H1 (cell line): ENCODE measurements at regions not wholly inside any gene's neighbourhood (a gene's known extent, or its start where the extent isn't known, plus 50 kb on each side); places are given as distances from the start of the nearest gene placed in this dataset.

ENCODE experiments used
- CTCF ChIA-PET: fragments of 300-600 bp; sonication (Branson Sonifier 250); formaldehyde crosslinking; loops from one replicate; lab custom pipeline; 2021; ENCODE audit not compliant: partially characterized antibody; lab: Charles Lee
- POLR2A ChIA-PET: fragments of 300-600 bp; sonication (Branson Sonifier 250); formaldehyde crosslinking; loops from one replicate; lab custom pipeline; 2021; ENCODE audit warnings: inconsistent platforms; ENCODE audit not compliant: partially characterized antibody; lab: Charles Lee
- DNase-seq, 2 experiments: peaks; one replicate each; pipeline versions ENCODE4 v3.0.0 to v3.0.0-alpha.2; 2010 to 2022; ENCODE audit warnings: low spot score in 2 of 2, low read depth in 1 of 2, mixed read lengths in 1 of 2
- FAIRE-seq: peaks from 2 replicates; lab custom pipeline; 2011; peaks lifted over from hg19 to GRCh38; lab: Jason Lieb, UNC
- H2AFZ ChIP-seq: 2 replicates; pipeline ENCODE4 v1.8.1; 2012; ENCODE audit warnings: low read length, inconsistent platforms
- H2AK5ac ChIP-seq: 2 replicates; pipeline ENCODE4 v1.6.1; 2013; ENCODE audit warnings: low read depth, low read length
- H2BK120ac ChIP-seq: replicated peaks from 2 replicates; pipeline ENCODE3; 2013; ENCODE audit warnings: low read depth, low read length, inconsistent platforms
- H2BK12ac ChIP-seq: 2 replicates; pipeline ENCODE4 v1.6.1; 2013; ENCODE audit warnings: low read depth, low read length
- H2BK15ac ChIP-seq: 2 replicates; pipeline ENCODE4 v1.6.1; 2013; ENCODE audit warnings: low read length
- H2BK20ac ChIP-seq: 2 replicates; pipeline ENCODE4 v1.6.1; 2013; ENCODE audit warnings: low read length
- H2BK5ac ChIP-seq: 2 replicates; pipeline ENCODE4 v1.6.1; 2013; ENCODE audit warnings: low read depth, low read length
- H3K14ac ChIP-seq: 2 replicates; pipeline ENCODE4 v1.6.1; 2013; ENCODE audit warnings: inconsistent platforms; ENCODE audit not compliant: insufficient read length
- H3K18ac ChIP-seq: 2 replicates; pipeline ENCODE4 v1.6.1; 2013; ENCODE audit warnings: low read length; ENCODE audit errors: extremely low read depth
- H3K23ac ChIP-seq: 2 replicates; pipeline ENCODE4 v1.6.1; 2013; ENCODE audit warnings: inconsistent platforms; ENCODE audit not compliant: insufficient read length
- H3K23me2 ChIP-seq: 2 replicates; pipeline ENCODE4 v1.6.1; 2013; ENCODE audit warnings: low read depth, low read length
- H3K27ac ChIP-seq: 2 replicates; pipeline ENCODE4 v1.6.1; 2011; ENCODE audit warnings: low read depth, low read length, inconsistent platforms
- H3K27me3 ChIP-seq, 4 experiments: replicated peaks in 1 of 4; 1 replicate in 1 of 4; 2 replicates in 3 of 4; pipeline versions ENCODE4 v1.6.1 to v1.8.1; 2011 to 2013; ENCODE audit warnings: low read length in 3 of 4, mild to moderate bottlenecking in 3 of 4, inconsistent platforms in 2 of 4, mixed read lengths in 2 of 4, moderate library complexity in 1 of 4; ENCODE audit not compliant: control insufficient read depth in 3 of 4, insufficient read depth in 3 of 4; ENCODE audit errors: extremely low read depth in 1 of 4
- H3K36me3 ChIP-seq, 4 experiments: 2 replicates each; pipeline versions ENCODE4 v1.6.1 to v1.8.1; 2011 to 2013; ENCODE audit warnings: mild to moderate bottlenecking in 4 of 4, low read length in 3 of 4, moderate library complexity in 2 of 4, control low read depth in 1 of 4, inconsistent platforms in 1 of 4; ENCODE audit not compliant: insufficient read depth in 4 of 4, control insufficient read depth in 2 of 4
- H3K4ac ChIP-seq: replicated peaks from 2 replicates; pipeline ENCODE3; 2013; ENCODE audit warnings: low read length, low read depth, mixed read lengths, inconsistent platforms; ENCODE audit not compliant: insufficient read length
- H3K4me1 ChIP-seq, 4 experiments: replicated peaks in 1 of 4; 1 replicate in 1 of 4; 2 replicates in 3 of 4; pipeline versions ENCODE4 v1.6.1 to v1.8.1; 2011 to 2013; ENCODE audit warnings: low read length in 3 of 4, inconsistent platforms in 2 of 4, mixed read lengths in 1 of 4; ENCODE audit not compliant: insufficient read depth in 4 of 4, control insufficient read depth in 3 of 4
- H3K4me2 ChIP-seq, 2 experiments: 2 replicates each; pipeline versions ENCODE4 v1.6.1 to v1.8.1; 2011 to 2013; ENCODE audit warnings: low read depth in 2 of 2, low read length in 2 of 2, control low read depth in 1 of 2, inconsistent platforms in 1 of 2, mild to moderate bottlenecking in 1 of 2; ENCODE audit not compliant: insufficient read depth in 1 of 2
- H3K4me3 ChIP-seq, 4 experiments: fragments of 200-600, 300-600 bp in 1 of 4; sonication (generic), shearing (Covaris generic), sonication (Bioruptor Twin) in 1 of 4; 2 replicates each; pipeline versions ENCODE4 v1.5.1 to v1.8.1; 2011 to 2016; ENCODE audit warnings: low read length in 4 of 4, low read depth in 3 of 4, control low read depth in 2 of 4, inconsistent platforms in 2 of 4, mild to moderate bottlenecking in 2 of 4, mixed read lengths in 1 of 4, moderate library complexity in 1 of 4; ENCODE audit not compliant: insufficient read depth in 2 of 4; ENCODE audit errors: extremely low read depth in 1 of 4
- H3K56ac ChIP-seq: replicated peaks from 2 replicates; pipeline ENCODE3; 2013; ENCODE audit warnings: low read depth, mild to moderate bottlenecking, mixed read lengths, low read length, inconsistent platforms; ENCODE audit not compliant: insufficient read length
- H3K79me1 ChIP-seq: 2 replicates; pipeline ENCODE4 v1.6.1; 2013; ENCODE audit warnings: low read depth, low read length, control low read depth
- H3K79me2 ChIP-seq, 2 experiments: 2 replicates each; pipeline versions ENCODE4 v1.6.1 to v1.8.1; 2012 to 2013; ENCODE audit warnings: low read length in 2 of 2, mild to moderate bottlenecking in 2 of 2, inconsistent platforms in 1 of 2; ENCODE audit not compliant: insufficient read depth in 2 of 2, control insufficient read depth in 1 of 2
- H3K9ac ChIP-seq, 4 experiments: replicated peaks in 1 of 4; 1 replicate in 1 of 4; 2 replicates in 3 of 4; pipeline versions ENCODE4 v1.6.1 to v1.8.1; 2011 to 2013; ENCODE audit warnings: low read depth in 3 of 4, low read length in 3 of 4, control low read depth in 2 of 4, mild to moderate bottlenecking in 2 of 4, moderate library complexity in 2 of 4, inconsistent platforms in 1 of 4; ENCODE audit errors: extremely low read depth in 1 of 4
- H3K9me3 ChIP-seq, 2 experiments: 2 replicates each; pipeline versions ENCODE4 v1.6.1 to v1.8.1; 2012 to 2013; ENCODE audit warnings: mild to moderate bottlenecking in 2 of 2, moderate library complexity in 2 of 2, control low read depth in 1 of 2, inconsistent platforms in 1 of 2, low read depth in 1 of 2, low read length in 1 of 2, mixed read lengths in 1 of 2; ENCODE audit not compliant: insufficient read depth in 2 of 2
- H4K20me1 ChIP-seq, 2 experiments: replicated peaks in 1 of 2; 2 replicates each; pipeline versions ENCODE3 to v1.8.1; 2011 to 2013; ENCODE audit warnings: inconsistent platforms in 2 of 2, low read length in 2 of 2, mild to moderate bottlenecking in 1 of 2; ENCODE audit not compliant: insufficient read depth in 2 of 2, control insufficient read depth in 1 of 2
- H4K5ac ChIP-seq: 2 replicates; pipeline ENCODE4 v1.6.1; 2013; ENCODE audit warnings: low read length, low read depth, mixed read lengths, inconsistent platforms; ENCODE audit not compliant: insufficient read length
- H4K8ac ChIP-seq: 2 replicates; pipeline ENCODE4 v1.8.0; 2013; ENCODE audit warnings: mild to moderate bottlenecking, moderate library complexity, low read length, inconsistent platforms; ENCODE audit not compliant: insufficient read depth; ENCODE audit errors: extremely low read depth
- H4K91ac ChIP-seq: replicated peaks from 2 replicates; pipeline ENCODE3; 2013; ENCODE audit warnings: low read length, mixed read lengths, inconsistent platforms; ENCODE audit not compliant: insufficient read length
- BRCA1 ChIP-seq: IDR thresholded peaks from 2 replicates; pipeline ENCODE4 v1.6.1; 2012; ENCODE audit warnings: low read depth, low read length, improper control_type of control experiment
- FOSL1 ChIP-seq: IDR thresholded peaks from 2 replicates; pipeline ENCODE4 v1.6.1; 2011; ENCODE audit warnings: mild to moderate bottlenecking, low read depth, low read length, moderate library complexity; ENCODE audit not compliant: insufficient read depth
- GABPA ChIP-seq: IDR thresholded peaks from 2 replicates; pipeline ENCODE4 v1.6.1; 2011; ENCODE audit warnings: mild to moderate bottlenecking, low read length, moderate library complexity, borderline replicate concordance; ENCODE audit not compliant: insufficient read depth
- POLR2AphosphoS5 ChIP-seq: IDR thresholded peaks from 2 replicates; pipeline ENCODE4 v1.6.1; 2011; ENCODE audit warnings: low read depth, low read length
- POU5F1 ChIP-seq: IDR thresholded peaks from 2 replicates; pipeline ENCODE4 v1.6.1; 2011; ENCODE audit warnings: low read depth, mild to moderate bottlenecking, low read length, moderate library complexity
- RXRA ChIP-seq: IDR thresholded peaks from 2 replicates; pipeline ENCODE4 v1.6.1; 2011; ENCODE audit warnings: low read depth, mild to moderate bottlenecking, low read length, moderate library complexity; ENCODE audit not compliant: insufficient read depth
- SAP30 ChIP-seq: fragments of 300-600 bp; sonication (generic); IDR thresholded peaks from 2 replicates; pipeline ENCODE4 v1.7.1; 2012; ENCODE audit warnings: low read length, moderate library complexity, mild to moderate bottlenecking, inconsistent platforms; ENCODE audit not compliant: insufficient read depth, insufficient replicate concordance
- SIX5 ChIP-seq: IDR thresholded peaks from 2 replicates; pipeline ENCODE4 v1.6.1; 2011; ENCODE audit warnings: mild to moderate bottlenecking, low read depth, low read length
- SRF ChIP-seq: IDR thresholded peaks from 2 replicates; pipeline ENCODE4 v1.6.1; 2011; ENCODE audit warnings: mild to moderate bottlenecking, low read depth, low read length, moderate library complexity
- TEAD4 ChIP-seq: IDR thresholded peaks from 2 replicates; pipeline ENCODE4 v1.6.1; 2012; ENCODE audit warnings: low read depth, low read length, inconsistent platforms, mixed read lengths
- WGBS, 2 experiments: shearing (Covaris generic) in 1 of 2; methylation state at CpG; one replicate each; pipeline versions ENCODE4 v1.1.6 to v1.1.7; 2013 to 2015; ENCODE audit warnings: low lambda C conversion rate in 2 of 2, mixed read lengths in 2 of 2, inconsistent platforms in 1 of 2, low coverage in 1 of 2, missing lambda C conversion rate in 1 of 2; ENCODE audit not compliant: insufficient replicate concordance in 2 of 2, insufficient coverage in 1 of 2, insufficient read length in 1 of 2; ENCODE audit errors: extremely low coverage in 1 of 2, missing lambda C conversion rate in 1 of 2; 5-methylcytosine and 5-hydroxymethylcytosine counted together

DNA sequence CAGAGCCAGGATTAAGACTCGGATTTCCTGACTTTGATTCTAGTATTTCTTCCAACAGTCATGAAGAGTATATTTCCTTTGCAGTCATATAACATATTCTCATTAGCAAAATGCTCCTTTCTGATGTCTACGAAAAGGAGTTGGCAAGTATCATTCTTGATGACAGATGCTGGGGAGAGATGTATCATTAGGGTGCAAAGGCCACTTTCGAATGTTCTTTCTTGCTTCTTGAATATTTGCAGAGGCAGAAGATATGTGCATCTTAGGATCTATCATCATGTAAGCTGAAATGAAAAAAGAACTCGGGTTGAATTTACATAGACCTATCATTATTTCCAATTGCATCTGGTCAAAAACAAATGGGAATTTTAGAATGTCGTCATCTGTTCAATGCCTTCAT, 294.4 kb downstream of the BAMBI start:
- DNase-seq (no peak), FAIRE-seq (no peak)
- POLR2A ChIA-PET, result no interaction called here
- 90% methylated on average over 5 of the region's 5 CpGs; no CpG with 5 or more reads in 1 of the 2 experiments for WGBS, 2 experiments
- Histone ChIP-seq H4K8ac (no peak overlapping the region), H3K4me1 (peaks cover 0 to 8% (median 2%) of the 10 kb centered on the region in 4 experiments; a peak in 2 of 7 replicates), H3K9ac (no peak overlapping the region), H2AK5ac (no peak overlapping the region), H3K14ac (no peak overlapping the region), H2BK5ac (no peak overlapping the region), H3K9me3 (no peaks in the 10 kb centered on the region), H4K5ac (no peak overlapping the region), H2BK15ac (no peak overlapping the region), H3K4me2 (no peak overlapping the region), H3K4ac (no peak overlapping the region), H3K23me2 (no peaks in the 10 kb centered on the region), H2AFZ (no peak overlapping the region), H3K27ac (no peak overlapping the region), H2BK120ac (no peak overlapping the region), H3K18ac (no peak overlapping the region), H3K79me1 (no peaks in the 10 kb centered on the region), H4K91ac (no peak overlapping the region), H2BK12ac (no peak overlapping the region), H3K27me3 (no peaks in the 10 kb centered on the region; a peak in 1 of 7 replicates), H3K56ac (no peak overlapping the region), H3K36me3 (no peaks in the 10 kb centered on the region), H4K20me1 (no peaks in the 10 kb centered on the region), H3K79me2 (no peaks in the 10 kb centered on the region), H3K4me3 (no peak overlapping the region), H3K23ac (no peak overlapping the region), H2BK20ac (no peak overlapping the region)
- TF ChIP-seq RXRA, result no peak
- no peak for TF ChIP-seq POU5F1
- TF ChIP-seq TEAD4, result no peak
- no peak for TF ChIP-seq SAP30
- TF ChIP-seq FOSL1, result no peak
- TF ChIP-seq BRCA1, result no peak
- TF ChIP-seq GABPA, result no peak
- TF ChIP-seq POLR2AphosphoS5, result no peak
- TF ChIP-seq SRF, result no peak
- no peak for TF ChIP-seq SIX5
- CTCF ChIA-PET, result interaction anchor here (1.4 kb wide), 1 partner anchor 308 kb away, joined by 6 read pairs; no protein-coding TSS in a partner anchor
